LoVo (cell line): ENCODE measurements at regions not wholly inside any gene's neighbourhood (a gene's known extent, or its start where the extent isn't known, plus 50 kb on each side); places are given as distances from the start of the nearest gene placed in this dataset.
"Not testable (repeated sequence)": the region's sequence is repeated elsewhere in the genome, so short reads cannot be mapped to it uniquely, and the experiment has no call there.

Experiments used
- DNase-seq: peaks from one replicate; pipeline ENCODE4 v3.0.0-alpha.2; 2016; ENCODE audit warnings: low spot score

- no peak for DNase-seq
Measured at GRCh38 chr6:140380427-140381218, 1006.2 kb upstream of the CITED2 start.

GRCh38 chr6:140379919-140380318, 1005.5 kb upstream of the CITED2 start:
- no peak for DNase-seq

GRCh38 chr6:140376209-140376608, 1001.8 kb upstream of the CITED2 start:
- no peak for DNase-seq

GRCh38 chr6:140373728-140374127, 999.3 kb upstream of the CITED2 start:
- not testable (repeated sequence) for DNase-seq

GRCh38 chr6:140372064-140372463, 997.6 kb upstream of the CITED2 start:
- no peak for DNase-seq

GRCh38 chr6:140370976-140371870, 996.8 kb upstream of the CITED2 start:
- DNase-seq: no peak

GRCh38 chr6:140370441-140370840, 996.0 kb upstream of the CITED2 start:
- DNase-seq: no peak

- no peak for DNase-seq
Measured at GRCh38 chr6:140366991-140367390, 992.5 kb upstream of the CITED2 start.

GRCh38 chr6:140364916-140365315, 990.5 kb upstream of the CITED2 start:
- DNase-seq: no peak

- DNase-seq: no peak
Measured at GRCh38 chr6:140360651-140361050, 986.2 kb upstream of the CITED2 start.

GRCh38 chr6:140355476-140355875, 981.0 kb upstream of the CITED2 start:
- no peak for DNase-seq

GRCh38 chr6:140354296-140354695, 979.8 kb upstream of the CITED2 start:
- DNase-seq: no peak

GRCh38 chr6:140353536-140353935, 979.1 kb upstream of the CITED2 start:
- no peak for DNase-seq

GRCh38 chr6:140346428-140346827, 972.0 kb upstream of the CITED2 start:
- DNase-seq: no peak

- no peak for DNase-seq
Measured at GRCh38 chr6:140345935-140346334, 971.5 kb upstream of the CITED2 start.

GRCh38 chr6:140344142-140344913, 969.9 kb upstream of the CITED2 start:
- DNase-seq: no peak

GRCh38 chr6:140343128-140343527, 968.7 kb upstream of the CITED2 start:
- DNase-seq: no peak

- no peak for DNase-seq
Measured at GRCh38 chr6:140341272-140341671, 966.8 kb upstream of the CITED2 start.

- DNase-seq: no peak
Measured at GRCh38 chr6:140340795-140341194, 966.3 kb upstream of the CITED2 start.

- not testable (repeated sequence) for DNase-seq
Measured at GRCh38 chr6:140339084-140339483, 964.6 kb upstream of the CITED2 start.

GRCh38 chr6:140321891-140322290, 947.4 kb upstream of the CITED2 start:
- DNase-seq: no peak
